DND-41 (cell line): ENCODE measurements at regions not wholly inside any gene's neighbourhood (a gene's known extent, or its start where the extent isn't known, plus 50 kb on each side); places are given as distances from the start of the nearest gene placed in this dataset.

ENCODE experiments used
- ATAC-seq: fragments of 200-7000 bp; cut with Tn5 transposase; 3 replicates; pipeline ENCODE4 v1.9.1; 2021; ENCODE audit warnings: low read depth; ENCODE audit not compliant: insufficient read depth
- DNase-seq: peaks from one replicate; pipeline ENCODE4 v3.0.0-alpha.2; 2020
- H2AFZ ChIP-seq: 2 replicates; pipeline ENCODE4 v1.6.0; 2012; ENCODE audit warnings: low read depth, low read length
- H3K27ac ChIP-seq: 2 replicates; pipeline ENCODE4 v1.5.1; 2012; ENCODE audit warnings: low read length, inconsistent platforms
- H3K27me3 ChIP-seq: fragments of 200-600 bp; sonication (generic); 2 replicates; pipeline ENCODE4 v1.6.0; 2012; ENCODE audit warnings: low read length, mild to moderate bottlenecking, inconsistent platforms; ENCODE audit not compliant: insufficient read depth, poor library complexity
- H3K36me3 ChIP-seq: 2 replicates; pipeline ENCODE4 v1.5.1; 2012; ENCODE audit warnings: low read length, inconsistent platforms; ENCODE audit not compliant: insufficient read depth
- H3K4me1 ChIP-seq: 2 replicates; pipeline ENCODE4 v1.5.1; 2012; ENCODE audit warnings: mild to moderate bottlenecking, low read length; ENCODE audit not compliant: insufficient read depth
- H3K4me2 ChIP-seq: 2 replicates; pipeline ENCODE4 v1.6.0; 2012; ENCODE audit warnings: mild to moderate bottlenecking, moderate library complexity, low read length, inconsistent platforms; ENCODE audit not compliant: insufficient read depth
- H3K4me3 ChIP-seq, 2 experiments: fragments of 200-600 bp in 1 of 2; shearing (Covaris generic) in 1 of 2; 2 replicates each; pipeline ENCODE4 v1.5.1; 2012 to 2016; ENCODE audit warnings: inconsistent platforms in 2 of 2, low read length in 2 of 2, mild to moderate bottlenecking in 2 of 2, low read depth in 1 of 2, moderate library complexity in 1 of 2
- H3K79me2 ChIP-seq: 2 replicates; pipeline ENCODE4 v1.6.0; 2012; ENCODE audit warnings: low read length, inconsistent platforms; ENCODE audit not compliant: insufficient read depth
- H3K9ac ChIP-seq: 2 replicates; pipeline ENCODE4 v1.6.0; 2012; ENCODE audit warnings: low read depth, mild to moderate bottlenecking, inconsistent platforms, low read length, moderate library complexity
- H3K9me3 ChIP-seq: 2 replicates; pipeline ENCODE4 v1.5.1; 2012; ENCODE audit warnings: low read length, moderate library complexity, mild to moderate bottlenecking, inconsistent platforms; ENCODE audit not compliant: insufficient read depth, severe bottlenecking
- H4K20me1 ChIP-seq: 2 replicates; pipeline ENCODE4 v1.6.0; 2012; ENCODE audit warnings: low read length; ENCODE audit not compliant: insufficient read depth
- CTCF ChIP-seq: IDR thresholded peaks from 2 replicates; pipeline ENCODE4 v1.5.1; 2012; ENCODE audit warnings: borderline replicate concordance, low read length, moderate library complexity, mild to moderate bottlenecking; ENCODE audit not compliant: poor library complexity, severe bottlenecking; ENCODE audit errors: extremely low read depth
- EZH2 ChIP-seq: IDR thresholded peaks from 3 replicates; pipeline ENCODE4 v1.6.1; 2012; ENCODE audit warnings: borderline replicate concordance, low read depth, mild to moderate bottlenecking, moderate library complexity, low read length, inconsistent platforms; ENCODE audit not compliant: severe bottlenecking

GRCh38 chr13:90984756-90985155 lies 362.7 kb upstream of the MIR17HG start:
- Histone ChIP-seq H4K20me1 (no peaks in the 10 kb centered on the region), H3K9me3 (no peaks in the 10 kb centered on the region), H3K4me1 (no peaks in the 10 kb centered on the region), H3K27ac (no peak overlapping the region), H2AFZ (no peak overlapping the region), H3K27me3 (no peaks in the 10 kb centered on the region), H3K36me3 (no peaks in the 10 kb centered on the region), H3K4me2 (no peak overlapping the region), H3K9ac (no peak overlapping the region), H3K79me2 (no peaks in the 10 kb centered on the region), H3K4me3 (no peak overlapping the region)
- ATAC-seq (no peak), DNase-seq (no peak)
- TF ChIP-seq EZH2, result no peak
- TF ChIP-seq CTCF, result no peak

GRCh38 chr13:90995001-90995400 lies 352.5 kb upstream of the MIR17HG start:
- Histone ChIP-seq H3K9ac (no peak overlapping the region), H3K4me1 (no peaks in the 10 kb centered on the region), H3K9me3 (no peaks in the 10 kb centered on the region), H3K79me2 (no peaks in the 10 kb centered on the region), H4K20me1 (no peaks in the 10 kb centered on the region), H3K36me3 (no peaks in the 10 kb centered on the region), H3K27me3 (no peaks in the 10 kb centered on the region), H3K4me2 (no peak overlapping the region), H2AFZ (no peak overlapping the region), H3K4me3 (no peak overlapping the region), H3K27ac (no peak overlapping the region)
- TF ChIP-seq EZH2 (no peak), CTCF (no peak)
- no peak for DNase-seq
- no peak for ATAC-seq

- no peak for ATAC-seq
- Histone ChIP-seq H3K36me3 (no peaks in the 10 kb centered on the region), H3K27me3 (no peaks in the 10 kb centered on the region), H2AFZ (no peak overlapping the region), H3K79me2 (no peaks in the 10 kb centered on the region), H3K9ac (no peak overlapping the region), H3K27ac (no peak overlapping the region), H3K4me1 (no peaks in the 10 kb centered on the region), H3K9me3 (no peaks in the 10 kb centered on the region), H4K20me1 (no peaks in the 10 kb centered on the region), H3K4me3 (no peak overlapping the region), H3K4me2 (no peak overlapping the region)
- no peak for TF ChIP-seq CTCF
- TF ChIP-seq EZH2, result no peak
- DNase-seq, result no peak
These were observed 351.9 kb upstream of the MIR17HG start for GRCh38 chr13:90995614-90996013.

- Histone ChIP-seq H2AFZ (no peak overlapping the region), H3K79me2 (no peaks in the 10 kb centered on the region), H3K36me3 (no peaks in the 10 kb centered on the region), H3K4me1 (no peaks in the 10 kb centered on the region), H3K27ac (no peak overlapping the region), H3K9me3 (no peaks in the 10 kb centered on the region), H3K9ac (no peak overlapping the region), H3K4me3 (no peak overlapping the region), H3K27me3 (no peaks in the 10 kb centered on the region), H3K4me2 (no peak overlapping the region), H4K20me1 (no peaks in the 10 kb centered on the region)
- ATAC-seq (no peak), DNase-seq (no peak)
- TF ChIP-seq EZH2 (no peak), CTCF (no peak)
These were observed 349.5 kb upstream of the MIR17HG start for GRCh38 chr13:90997951-90998350.
